HG03469 (cell line): ENCODE measurements at regions not wholly inside any gene's neighbourhood (a gene's known extent, or its start where the extent isn't known, plus 50 kb on each side); places are given as distances from the start of the nearest gene placed in this dataset.
"Not testable (repeated sequence)": the region's sequence is repeated elsewhere in the genome, so short reads cannot be mapped to it uniquely, and the experiment has no call there.

Source experiments
- ATAC-seq: cut with Tn5 transposase; IDR thresholded peaks from one replicate; pipeline ENCODE4 v1.9.1; 2021; ENCODE audit warnings: mild to moderate bottlenecking, moderate library complexity, moderate number of reproducible peaks; ENCODE audit not compliant: unreplicated experiment

DNA sequence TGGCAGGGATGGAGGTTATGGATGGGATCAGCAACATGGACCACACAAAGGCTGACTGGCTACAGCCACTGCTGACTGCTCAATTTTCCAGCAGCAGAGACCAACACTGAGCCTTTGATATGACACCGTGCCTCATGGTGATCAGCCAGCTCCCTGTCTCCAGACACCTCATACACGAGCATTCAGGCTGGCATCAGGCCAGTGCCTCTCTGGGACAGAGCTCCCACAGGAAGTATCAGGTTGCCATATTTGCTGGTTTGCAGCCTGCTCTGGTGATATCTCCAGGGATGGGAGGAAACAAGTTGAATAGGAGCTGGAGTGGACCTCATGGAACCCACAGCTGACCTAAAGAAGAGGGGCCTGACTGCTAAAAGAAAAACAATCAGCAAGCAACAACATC is 471.2 kb upstream of the ATXN7L3B start:
- ATAC-seq = no peak

DNA sequence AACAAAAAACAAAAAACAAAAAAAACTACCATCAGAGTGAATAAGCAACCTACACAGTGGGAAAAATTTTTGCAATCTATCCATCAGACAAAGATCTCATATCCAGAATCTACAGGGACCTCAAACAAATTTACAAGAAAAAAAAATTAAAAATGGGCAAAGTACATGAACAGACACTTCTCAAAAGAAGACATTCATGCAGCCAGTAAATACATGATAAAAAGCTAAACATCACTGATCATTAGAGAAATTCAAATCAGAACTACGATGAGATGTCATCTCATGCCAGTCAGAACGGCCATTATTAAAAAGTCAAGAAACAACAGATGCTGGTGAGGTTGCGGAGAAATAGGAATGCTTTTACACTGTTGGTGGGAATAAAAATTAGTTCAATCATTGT is 466.5 kb upstream of the ATXN7L3B start:
- ATAC-seq = no peak

DNA sequence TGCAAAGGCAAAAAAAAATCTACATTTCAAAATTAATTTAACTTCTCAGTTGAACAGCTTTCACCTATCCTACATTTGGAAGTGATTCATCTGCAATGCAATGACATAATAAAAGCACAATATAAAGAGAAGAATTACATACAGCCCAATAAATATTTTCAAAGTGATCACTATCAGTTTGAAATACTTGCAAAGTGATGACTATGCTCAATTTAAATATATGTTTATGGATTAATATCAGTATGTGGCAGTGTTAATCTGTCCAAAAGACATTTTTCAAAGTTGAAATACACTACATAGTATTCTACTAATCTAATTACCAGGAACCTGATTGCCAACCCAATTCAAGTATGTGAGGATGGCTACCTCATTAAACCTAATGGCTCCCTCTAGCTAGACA is 460.7 kb upstream of the ATXN7L3B start:
- no peak for ATAC-seq

GRCh38 chr12:74105434-74105833 is 432.2 kb upstream of the ATXN7L3B start:
- no peak for ATAC-seq

DNA sequence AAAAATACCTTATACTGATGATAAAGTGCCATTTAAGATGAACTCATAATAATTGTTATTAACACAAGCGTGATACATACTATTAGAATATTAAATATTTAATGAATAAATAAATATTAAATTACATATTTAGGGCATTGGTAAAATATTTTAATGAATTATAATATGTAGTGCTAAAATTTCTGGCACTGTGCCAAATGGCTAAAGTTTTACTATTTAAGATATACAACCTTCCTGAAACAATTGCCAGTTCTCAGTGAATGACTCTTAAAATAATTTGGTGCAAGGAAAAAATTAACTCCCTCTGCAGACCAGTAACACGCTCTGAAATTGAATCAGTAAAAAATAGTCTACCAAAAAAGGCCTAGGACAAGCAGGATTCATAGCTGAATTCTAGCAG is 428.9 kb upstream of the ATXN7L3B start:
- no peak for ATAC-seq

DNA sequence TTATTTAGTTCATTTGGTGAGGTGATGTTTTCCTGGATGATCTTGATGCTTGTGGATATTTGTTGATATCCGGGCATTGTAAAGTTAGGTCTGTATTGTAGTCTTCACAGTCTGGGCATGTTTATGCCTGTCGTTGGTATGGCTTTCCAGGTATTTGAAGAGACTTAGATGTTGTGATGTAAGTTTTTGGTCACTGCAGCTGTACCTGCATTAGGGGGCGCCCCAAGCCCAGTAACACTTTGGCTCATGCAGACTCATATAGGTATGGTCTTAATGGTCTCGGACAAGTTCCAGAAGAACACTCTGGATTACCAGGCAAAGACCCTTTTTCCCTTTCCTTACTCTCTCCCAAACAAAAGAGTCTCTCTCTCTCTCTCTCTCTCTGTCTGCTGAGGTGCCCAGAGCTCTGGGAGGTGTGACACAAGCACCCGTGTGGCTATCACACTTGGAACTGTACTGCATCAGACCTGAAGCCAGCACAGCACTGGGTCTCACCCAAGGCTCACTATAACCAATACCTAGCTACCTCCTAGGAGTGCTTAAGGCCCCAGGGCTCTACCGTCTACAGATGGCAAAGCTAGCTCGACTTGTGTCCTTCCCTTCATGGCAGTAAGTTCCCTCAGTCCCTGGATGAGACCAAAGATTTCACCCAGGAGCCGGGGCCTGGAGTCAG is 425.8 kb upstream of the ATXN7L3B start:
- ATAC-seq = no peak

DNA sequence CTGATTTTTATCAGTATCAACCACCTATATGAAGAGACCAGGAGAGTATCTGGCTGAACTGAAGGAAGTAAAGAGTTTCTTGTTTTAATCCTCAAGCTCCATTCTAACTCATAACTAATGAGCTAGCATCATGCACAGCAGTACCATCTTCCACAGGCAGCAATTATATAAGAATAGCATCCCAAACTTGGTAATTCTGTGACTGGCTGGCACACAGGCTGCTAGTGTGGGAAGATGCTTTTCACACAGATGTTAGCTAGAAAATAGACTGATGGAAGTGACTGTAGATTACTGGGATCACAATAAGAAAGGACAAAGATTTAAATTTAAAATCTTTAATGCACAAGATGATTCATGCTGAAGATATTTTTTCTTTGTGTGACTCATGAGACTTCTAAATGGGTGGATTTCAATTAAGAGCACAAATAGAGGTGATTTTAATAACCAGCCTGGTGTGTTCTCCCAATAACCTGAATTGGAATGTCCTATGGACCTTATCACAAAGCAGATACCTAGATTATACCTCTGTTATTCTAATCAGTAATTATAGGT is 417.7 kb upstream of the ATXN7L3B start:
- ATAC-seq = no peak

DNA sequence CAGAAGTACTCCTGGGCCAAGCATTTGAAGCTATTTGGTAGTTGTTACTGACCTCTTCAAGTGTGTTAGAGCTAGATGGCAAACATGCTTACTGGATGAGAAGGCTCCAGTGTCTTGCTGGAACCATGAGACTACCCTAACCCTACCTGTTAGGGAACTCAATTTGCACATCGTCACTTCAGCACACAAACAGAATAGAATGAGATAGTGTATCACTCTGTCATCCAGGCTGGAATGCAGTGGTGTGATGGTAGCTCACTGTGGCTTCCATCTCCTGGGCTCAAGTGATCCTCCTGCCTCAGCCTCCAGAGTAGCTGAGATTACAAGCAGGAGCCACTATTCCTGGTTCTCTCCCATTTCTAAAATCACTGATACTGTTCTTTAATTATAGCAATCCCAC is 417.0 kb upstream of the ATXN7L3B start:
- no peak for ATAC-seq

DNA sequence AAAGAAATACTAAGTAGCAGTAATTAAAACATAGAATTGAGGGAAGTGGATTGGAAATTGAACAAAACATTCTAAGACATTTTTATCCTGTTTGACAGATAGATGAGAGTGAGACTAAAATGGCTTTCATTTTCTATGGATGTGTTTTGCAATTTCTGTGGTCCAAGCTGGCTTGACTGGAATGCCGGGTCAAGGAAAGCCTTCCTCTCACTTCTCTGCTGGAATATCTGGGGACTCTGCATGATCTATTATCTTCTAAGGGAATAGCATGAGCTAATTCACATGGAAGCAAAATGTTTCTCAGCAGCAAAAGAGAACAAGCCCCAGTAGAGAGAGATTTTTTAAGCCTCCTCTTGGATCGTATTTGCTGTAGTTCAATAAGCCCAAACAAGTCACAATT is 407.9 kb upstream of the ATXN7L3B start:
- ATAC-seq = no peak

GRCh38 chr12:74144396-74144795 is 393.2 kb upstream of the ATXN7L3B start:
- ATAC-seq = no peak

DNA sequence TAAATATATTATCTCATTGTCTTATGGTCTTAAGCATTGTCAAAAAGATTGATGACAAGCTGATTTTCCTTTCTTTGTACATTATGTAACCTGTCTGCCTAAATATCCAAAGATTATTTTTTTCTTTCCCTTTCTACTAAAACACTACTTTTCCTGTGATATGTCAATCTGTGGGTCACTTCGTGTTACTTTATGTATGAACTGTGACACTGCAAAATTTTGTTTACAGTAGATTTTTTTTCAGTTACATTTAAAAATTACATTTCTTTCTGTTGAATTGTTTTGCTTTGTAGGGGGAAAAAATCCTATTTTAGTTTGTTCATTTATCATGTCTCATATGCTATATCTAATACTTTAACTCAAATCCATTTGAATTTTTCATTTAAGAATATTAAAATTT is 392.3 kb upstream of the ATXN7L3B start:
- no peak for ATAC-seq

GRCh38 chr12:74148849-74149248 is 388.8 kb upstream of the ATXN7L3B start:
- ATAC-seq = no peak

DNA sequence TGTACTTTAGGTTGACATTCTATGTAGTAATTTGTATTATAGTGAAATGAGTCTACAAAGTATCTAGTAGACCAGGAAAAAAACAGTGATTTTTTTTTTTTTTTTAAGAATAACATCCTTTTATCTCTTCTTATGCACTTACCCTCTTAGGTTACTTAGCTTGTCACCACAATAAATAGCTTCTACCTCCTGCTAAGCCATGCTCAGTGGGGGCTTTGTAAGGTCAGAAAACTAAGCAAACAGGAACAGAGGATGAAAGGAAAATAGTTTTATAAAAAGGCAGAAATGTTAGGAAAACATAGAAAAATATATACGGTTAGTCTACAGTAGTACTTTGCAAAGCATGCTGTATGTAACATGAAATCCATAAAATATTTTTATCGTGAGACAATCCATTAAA is 385.3 kb upstream of the ATXN7L3B start:
- ATAC-seq = no peak

GRCh38 chr12:74166096-74166495 is 371.5 kb upstream of the ATXN7L3B start:
- ATAC-seq = no peak

GRCh38 chr12:74169607-74170006 is 368.0 kb upstream of the ATXN7L3B start:
- ATAC-seq = no peak

- no peak for ATAC-seq
Observed at GRCh38 chr12:74170645-74171477, 366.8 kb upstream of the ATXN7L3B start.

GRCh38 chr12:74171478-74171909 is 366.1 kb upstream of the ATXN7L3B start:
- no peak for ATAC-seq

DNA sequence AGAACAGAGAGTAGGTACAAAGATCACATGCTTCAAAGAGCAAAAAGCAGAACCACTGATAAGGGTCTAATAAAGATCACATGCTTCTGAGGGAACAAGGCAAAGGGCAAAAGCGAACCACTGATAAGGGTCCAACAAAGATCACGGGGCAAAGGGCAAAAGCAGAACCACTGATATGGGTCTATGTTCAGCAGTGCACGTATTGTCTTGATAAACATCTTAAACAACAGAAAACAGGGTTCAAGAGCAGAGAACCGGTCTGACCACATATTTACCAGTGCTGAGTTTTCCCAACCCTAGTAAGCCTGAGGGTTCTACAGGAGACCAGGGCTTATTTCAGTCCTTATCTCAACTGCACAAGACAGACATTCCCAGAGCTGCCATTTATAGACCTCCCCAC is 362.7 kb upstream of the ATXN7L3B start:
- not testable (repeated sequence) for ATAC-seq

DNA sequence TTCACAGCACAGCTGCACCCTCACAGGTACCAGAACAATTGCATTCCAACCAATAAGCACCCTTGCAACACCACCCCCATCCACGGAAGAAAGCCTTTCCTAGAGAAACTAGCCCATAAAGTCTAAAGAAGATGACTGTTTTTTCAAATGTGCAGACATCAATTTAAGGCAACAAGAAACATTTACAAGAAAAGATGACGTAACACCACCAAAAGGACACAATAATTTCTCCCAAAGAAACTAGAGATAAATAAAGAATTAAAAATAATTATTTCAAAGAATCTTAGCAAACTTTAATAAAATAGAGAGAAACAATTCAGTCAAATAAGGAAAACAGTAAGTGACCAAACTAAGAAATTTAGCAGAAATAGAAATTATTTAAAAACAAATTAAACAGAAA is 352.3 kb upstream of the ATXN7L3B start:
- no peak for ATAC-seq

DNA sequence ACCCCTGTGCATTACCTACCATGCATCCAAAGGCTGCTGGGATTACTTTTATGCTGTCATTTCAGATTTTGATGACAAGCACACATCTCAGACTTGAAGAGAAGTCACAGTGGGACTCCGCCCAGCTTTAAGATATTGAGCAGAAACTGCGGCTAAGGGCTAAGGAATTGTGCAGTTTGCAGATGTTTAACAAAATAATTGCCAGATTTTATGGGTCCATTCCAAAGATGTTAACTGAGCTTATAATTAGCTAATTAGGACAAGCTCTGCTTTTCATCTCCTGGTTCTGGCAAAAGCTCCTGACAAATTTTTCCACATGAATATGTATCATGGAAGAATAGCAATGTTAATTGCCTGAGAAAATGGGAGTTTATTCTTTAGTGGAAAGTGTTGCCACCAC is 344.4 kb upstream of the ATXN7L3B start:
- no peak for ATAC-seq

- ATAC-seq = no peak
Observed at GRCh38 chr12:74204236-74204635, 333.4 kb upstream of the ATXN7L3B start.
